ENCODE measurements at regions not wholly inside any gene's neighbourhood (a gene's known extent, or its start where the extent isn't known, plus 50 kb on each side); places are given as distances from the start of the nearest gene placed in this dataset.

- no peak for ATAC-seq
- Mint-ChIP-seq H3K27ac (no peak overlapping the region), H3K36me3 (ENCODE audit: low read depth) (no peaks in the 10 kb centered on the region), H3K9me3 (ENCODE audit: insufficient read depth) (no peaks in the 10 kb centered on the region), H3K27me3 (ENCODE audit: low read depth) (peaks cover 23% of the 10 kb centered on the region), H3K4me3 (no peak overlapping the region), H3K4me1 (ENCODE audit: low read depth) (no peaks in the 10 kb centered on the region)
- ChIA-PET POLR2A (no interaction called here), CTCF (interaction anchor here (1.4 kb wide), 1 partner anchor 113 kb away, joined by 6 read pairs; no protein-coding TSS in a partner anchor)
- no peak for DNase-seq
Measured at GRCh38 chr7:38102507-38102906, 75.5 kb upstream of the STARD3NL start.

GRCh38 chr7:38105874-38106483, 72.1 kb upstream of the STARD3NL start:
- peak; percentile 28 for DNase-seq
- POLR2A ChIA-PET = no interaction called here
- peak; percentile 74 for ATAC-seq
- H3K36me3 Mint-ChIP-seq (ENCODE audit: low read depth) = no peaks in the 10 kb centered on the region
- CTCF ChIA-PET = interaction anchor here (0.9 to 6.3 kb wide), 7 partner anchors 30 to 264 kb away, joined by 3 to 109 read pairs (median 3); no protein-coding TSS in a partner anchor
- H3K4me3 Mint-ChIP-seq = no peak overlapping the region
- no peaks in the 10 kb centered on the region for H3K9me3 Mint-ChIP-seq (ENCODE audit: insufficient read depth)
- no peak overlapping the region for H3K27ac Mint-ChIP-seq
- H3K27me3 Mint-ChIP-seq (ENCODE audit: low read depth) = peaks cover 21% of the 10 kb centered on the region
- H3K4me1 Mint-ChIP-seq (ENCODE audit: low read depth) = no peaks in the 10 kb centered on the region

GRCh38 chr7:38107486-38107893, 70.6 kb upstream of the STARD3NL start:
- ChIA-PET POLR2A (no interaction called here), CTCF (interaction anchor here (0.9 to 6.3 kb wide), 17 partner anchors 9 to 291 kb away, joined by 3 to 109 read pairs (median 5); no protein-coding TSS in a partner anchor)
- Mint-ChIP-seq H3K4me3 (no peak overlapping the region), H3K36me3 (ENCODE audit: low read depth) (no peaks in the 10 kb centered on the region), H3K9me3 (ENCODE audit: insufficient read depth) (no peaks in the 10 kb centered on the region), H3K4me1 (ENCODE audit: low read depth) (no peaks in the 10 kb centered on the region), H3K27me3 (ENCODE audit: low read depth) (peaks cover 27% of the 10 kb centered on the region), H3K27ac (no peak overlapping the region)
- DNase-seq (peak; percentile 78), ATAC-seq (peak; percentile 88)

- Mint-ChIP-seq H3K27me3 (ENCODE audit: low read depth) (peaks cover 21% of the 10 kb centered on the region), H3K4me3 (no peak overlapping the region), H3K4me1 (ENCODE audit: low read depth) (no peaks in the 10 kb centered on the region), H3K27ac (no peak overlapping the region), H3K36me3 (ENCODE audit: low read depth) (no peaks in the 10 kb centered on the region), H3K9me3 (ENCODE audit: insufficient read depth) (no peaks in the 10 kb centered on the region)
- ChIA-PET POLR2A (no interaction called here), CTCF (interaction anchor here (1.0 to 6.3 kb wide), 3 partner anchors 107 to 262 kb away, joined by 3 to 109 read pairs (median 4); no protein-coding TSS in a partner anchor)
- DNase-seq (no peak), ATAC-seq (no peak)
Measured at GRCh38 chr7:38112075-38112474, 66.0 kb upstream of the STARD3NL start.

GRCh38 chr7:38120076-38120475, 58.0 kb upstream of the STARD3NL start:
- Mint-ChIP-seq H3K9me3 (ENCODE audit: insufficient read depth) (no peaks in the 10 kb centered on the region), H3K36me3 (ENCODE audit: low read depth) (no peaks in the 10 kb centered on the region), H3K27me3 (ENCODE audit: low read depth) (peaks cover 26% of the 10 kb centered on the region), H3K27ac (no peak overlapping the region), H3K4me3 (no peak overlapping the region), H3K4me1 (ENCODE audit: low read depth) (no peaks in the 10 kb centered on the region)
- ATAC-seq (no peak), DNase-seq (no peak)
- CTCF ChIA-PET = no interaction called here
- POLR2A ChIA-PET = no interaction called here

- H3K27ac Mint-ChIP-seq = no peak overlapping the region
- H3K9me3 Mint-ChIP-seq (ENCODE audit: insufficient read depth) = no peaks in the 10 kb centered on the region
- H3K27me3 Mint-ChIP-seq (ENCODE audit: low read depth) = peaks cover 21% of the 10 kb centered on the region
- H3K36me3 Mint-ChIP-seq (ENCODE audit: low read depth) = no peaks in the 10 kb centered on the region
- ChIA-PET CTCF (interaction anchor here (0.9 kb wide), 1 partner anchor 19 kb away, joined by 4 read pairs; no protein-coding TSS in a partner anchor), POLR2A (no interaction called here)
- DNase-seq (no peak), ATAC-seq (no peak)
- H3K4me3 Mint-ChIP-seq = no peak overlapping the region
- H3K4me1 Mint-ChIP-seq (ENCODE audit: low read depth) = no peaks in the 10 kb centered on the region
Measured at GRCh38 chr7:38122501-38122900, 55.5 kb upstream of the STARD3NL start.

- no peak overlapping the region for H3K4me3 Mint-ChIP-seq
- no peaks in the 10 kb centered on the region for H3K36me3 Mint-ChIP-seq (ENCODE audit: low read depth)
- DNase-seq (no peak), ATAC-seq (no peak)
- ChIA-PET CTCF (no interaction called here), POLR2A (no interaction called here)
- H3K9me3 Mint-ChIP-seq (ENCODE audit: insufficient read depth) = no peaks in the 10 kb centered on the region
- H3K27me3 Mint-ChIP-seq (ENCODE audit: low read depth) = peaks cover 16% of the 10 kb centered on the region
- no peak overlapping the region for H3K27ac Mint-ChIP-seq
- H3K4me1 Mint-ChIP-seq (ENCODE audit: low read depth) = no peaks in the 10 kb centered on the region
Measured at GRCh38 chr7:38123494-38123893, 54.6 kb upstream of the STARD3NL start.

GRCh38 chr7:38127216-38128207, 50.5 kb upstream of the STARD3NL start:
- POLR2A ChIA-PET = no interaction called here
- CTCF ChIA-PET = interaction anchor here (0.9 to 1.3 kb wide), 4 partner anchors 19 to 247 kb away, joined by 3 to 5 read pairs (median 3); no protein-coding TSS in a partner anchor
- H3K27ac Mint-ChIP-seq = no peak overlapping the region
- ATAC-seq (no peak), DNase-seq (no peak)
- H3K4me3 Mint-ChIP-seq = no peak overlapping the region
- H3K36me3 Mint-ChIP-seq (ENCODE audit: low read depth) = no peaks in the 10 kb centered on the region
- H3K9me3 Mint-ChIP-seq (ENCODE audit: insufficient read depth) = no peaks in the 10 kb centered on the region
- H3K27me3 Mint-ChIP-seq (ENCODE audit: low read depth) = no peaks in the 10 kb centered on the region
- no peaks in the 10 kb centered on the region for H3K4me1 Mint-ChIP-seq (ENCODE audit: low read depth)

Data from activated CD8-positive, alpha-beta T cell treated with anti-CD3 and anti-CD28 coated beads, Interleukin-2, amount 10 ng/mL, durations not matched to agents 7 days and 5 days (primary cell).